Common myeloid progenitor, CD34-positive (primary cell): ENCODE measurements at regions not wholly inside any gene's neighbourhood (a gene's known extent, or its start where the extent isn't known, plus 50 kb on each side); places are given as distances from the start of the nearest gene placed in this dataset.

ENCODE experiments used
- CTCF ChIA-PET: fragments of 350-600 bp; sonication (Branson Sonifier 250); formaldehyde crosslinking; loops from one replicate; lab custom pipeline; 2021; ENCODE audit warnings: antibody characterized with exemption; lab: Charles Lee
- POLR2A ChIA-PET: fragments of 350-600 bp; sonication (Branson Sonifier 250); formaldehyde crosslinking; loops from one replicate; lab custom pipeline; 2021; ENCODE audit warnings: antibody characterized with exemption; lab: Charles Lee
- DNase-seq, 3 donors: peaks; one replicate each; pipeline versions ENCODE4 v3.0.0 to v3.0.0-alpha.2; 2013
- H3K27ac ChIP-seq, 2 experiments: 1 replicate in 1 of 2; 2 replicates in 1 of 2; pipeline ENCODE4 v1.7.0; 2013; ENCODE audit warnings: inconsistent platforms in 2 of 2, low read length in 2 of 2, mild to moderate bottlenecking in 2 of 2, low read depth in 1 of 2, moderate library complexity in 1 of 2; ENCODE audit not compliant: severe bottlenecking in 2 of 2, insufficient read depth in 1 of 2, poor library complexity in 1 of 2
- H3K27me3 ChIP-seq, 5 experiments: replicated peaks in 2 of 5; 1 replicate in 3 of 5; 2 replicates in 2 of 5; pipeline versions ENCODE4 v1.6.1 to v1.7.0; 2013; ENCODE audit warnings: low read length in 4 of 5, mild to moderate bottlenecking in 2 of 5, moderate library complexity in 2 of 5, inconsistent platforms in 1 of 5; ENCODE audit not compliant: insufficient read depth in 5 of 5, control insufficient read depth in 4 of 5
- H3K36me3 ChIP-seq, 4 experiments: 1 replicate in 2 of 4; 2 replicates in 2 of 4; pipeline versions ENCODE4 v1.6.1 to v1.7.0; 2013; ENCODE audit warnings: low read length in 3 of 4, control low read depth in 1 of 4, mild to moderate bottlenecking in 1 of 4; ENCODE audit not compliant: control insufficient read depth in 4 of 4, insufficient read depth in 4 of 4
- H3K4me1 ChIP-seq, 4 experiments: 1 replicate in 3 of 4; 2 replicates in 1 of 4; pipeline versions ENCODE4 v1.6.1 to v1.7.1; 2013; ENCODE audit warnings: low read length in 3 of 4, mild to moderate bottlenecking in 3 of 4, control low read depth in 1 of 4, inconsistent platforms in 1 of 4, moderate library complexity in 1 of 4; ENCODE audit not compliant: control insufficient read depth in 4 of 4, insufficient read depth in 4 of 4; ENCODE audit errors: control extremely low read depth in 1 of 4
- H3K4me3 ChIP-seq, 7 experiments: 1 replicate in 4 of 7; 2 replicates in 3 of 7; pipeline versions ENCODE4 v1.5.1 to v1.7.0; 2013; ENCODE audit warnings: mild to moderate bottlenecking in 7 of 7, low read length in 6 of 7, moderate library complexity in 6 of 7, inconsistent platforms in 2 of 7, low read depth in 2 of 7, control low read depth in 1 of 7; ENCODE audit not compliant: insufficient read depth in 4 of 7, control insufficient read depth in 1 of 7; ENCODE audit errors: extremely low read depth in 1 of 7
- H3K9me3 ChIP-seq, 5 experiments: 1 replicate in 4 of 5; 2 replicates in 1 of 5; pipeline versions ENCODE4 v1.6.1 to v1.7.1; 2013; ENCODE audit warnings: low read length in 4 of 5, mild to moderate bottlenecking in 2 of 5, inconsistent platforms in 1 of 5, low read depth in 1 of 5, moderate library complexity in 1 of 5; ENCODE audit not compliant: control insufficient read depth in 4 of 5, insufficient read depth in 2 of 5; ENCODE audit errors: control extremely low read depth in 1 of 5
- WGBS: methylation state at CpG from one replicate; pipeline ENCODE4 v1.1.5; 2013; ENCODE audit not compliant: insufficient coverage; 5-methylcytosine and 5-hydroxymethylcytosine counted together

- CTCF ChIA-PET, result no interaction called here
- Histone ChIP-seq H3K4me1 (peaks cover 0 to 3% (median 0%) of the 10 kb centered on the region in 4 experiments), H3K27me3 (peaks cover 0 to 7% (median 0%) of the 10 kb centered on the region in 5 experiments), H3K4me3 (no peak overlapping the region), H3K9me3 (no peaks in the 10 kb centered on the region), H3K27ac (no peak overlapping the region), H3K36me3 (no peaks in the 10 kb centered on the region)
- POLR2A ChIA-PET, result no interaction called here
- peak in 2 of 3 donors; percentile 33 to 46 for DNase-seq
- 100% methylated on average over 3 of the region's 3 CpGs for WGBS
Measured at GRCh38 chrX:39682778-39683177, 415.0 kb downstream of the BCOR start.

GRCh38 chrX:39688219-39688575 is 409.6 kb downstream of the BCOR start:
- ChIA-PET POLR2A (interaction anchor here (0.5 kb wide), 1 partner anchor 10 kb away, joined by 6 read pairs; no protein-coding TSS in a partner anchor), CTCF (no interaction called here)
- DNase-seq, result no peak
- Histone ChIP-seq H3K9me3 (peaks cover 0 to 7% (median 0%) of the 10 kb centered on the region in 5 experiments), H3K4me3 (peak overlapping the region in 4 of 7 experiments; percentile 32 to 65 (median 50)), H3K27ac (no peak overlapping the region), H3K36me3 (no peaks in the 10 kb centered on the region), H3K4me1 (peaks cover 0 to 19% (median 10%) of the 10 kb centered on the region in 4 experiments), H3K27me3 (peaks cover 0 to 41% (median 7%) of the 10 kb centered on the region in 5 experiments)
- 46% methylated on average over 8 of the region's 9 CpGs for WGBS

- Histone ChIP-seq H3K9me3 (peaks cover 0 to 7% (median 0%) of the 10 kb centered on the region in 5 experiments), H3K27me3 (peaks cover 0 to 41% (median 7%) of the 10 kb centered on the region in 5 experiments), H3K27ac (no peak overlapping the region), H3K4me3 (peak overlapping the region; percentile 20 to 65 (median 47)), H3K36me3 (no peaks in the 10 kb centered on the region), H3K4me1 (peaks cover 0 to 19% (median 10%) of the 10 kb centered on the region in 4 experiments)
- CTCF ChIA-PET, result interaction anchor here (1.0 kb wide), 1 partner anchor 210 kb away, joined by 3 read pairs; no protein-coding TSS in a partner anchor
- POLR2A ChIA-PET, result interaction anchor here (0.5 kb wide), 1 partner anchor 11 kb away, joined by 6 read pairs; no protein-coding TSS in a partner anchor
- 21% methylated on average over 69 of the region's 101 CpGs for WGBS
- DNase-seq, result peak in 2 of 3 donors; percentile 42 to 54
Measured at GRCh38 chrX:39688576-39689375, 409.0 kb downstream of the BCOR start.

- WGBS, result 29% methylated on average over 24 of the region's 33 CpGs
- ChIA-PET POLR2A (no interaction called here), CTCF (interaction anchor here (1.0 kb wide), 1 partner anchor 211 kb away, joined by 3 read pairs; no protein-coding TSS in a partner anchor)
- Histone ChIP-seq H3K36me3 (no peaks in the 10 kb centered on the region), H3K9me3 (peaks cover 0 to 7% (median 0%) of the 10 kb centered on the region in 5 experiments), H3K4me1 (peaks cover 0 to 19% (median 10%) of the 10 kb centered on the region in 4 experiments), H3K4me3 (peak overlapping the region in 6 of 7 experiments; percentile 32 to 65 (median 48)), H3K27ac (no peak overlapping the region), H3K27me3 (peaks cover 0 to 41% (median 7%) of the 10 kb centered on the region in 5 experiments)
- DNase-seq, result peak in 2 of 3 donors; percentile 13 to 29
Measured at GRCh38 chrX:39689376-39690104, 408.2 kb downstream of the BCOR start.

GRCh38 chrX:39690541-39691415 is 407.0 kb downstream of the BCOR start:
- H3K9me3 ChIP-seq, result peaks cover 0 to 7% (median 0%) of the 10 kb centered on the region in 5 experiments
- H3K36me3 ChIP-seq, result no peaks in the 10 kb centered on the region
- no peak for DNase-seq
- no peak overlapping the region for H3K4me3 ChIP-seq
- peaks cover 0 to 41% (median 7%) of the 10 kb centered on the region in 5 experiments for H3K27me3 ChIP-seq
- no peak overlapping the region for H3K27ac ChIP-seq
- POLR2A ChIA-PET, result interaction anchor here (0.6 kb wide), 1 partner anchor 19 kb away, joined by 3 read pairs; no protein-coding TSS in a partner anchor
- CTCF ChIA-PET, result no interaction called here
- peaks cover 0 to 19% (median 10%) of the 10 kb centered on the region in 4 experiments for H3K4me1 ChIP-seq
- WGBS, result 87% methylated on average over 10 of the region's 13 CpGs

- POLR2A ChIA-PET, result no interaction called here
- CTCF ChIA-PET, result no interaction called here
Measured at GRCh38 chrX:39691724-39692123, 406.0 kb downstream of the BCOR start.

More at GRCh38 chrX:39691724-39692123, 406.0 kb downstream of the BCOR start:
- Histone ChIP-seq H3K27me3 (peaks cover 0 to 41% (median 7%) of the 10 kb centered on the region in 5 experiments), H3K36me3 (no peaks in the 10 kb centered on the region), H3K27ac (no peak overlapping the region), H3K9me3 (peaks cover 0 to 13% (median 3%) of the 10 kb centered on the region in 5 experiments), H3K4me3 (no peak overlapping the region), H3K4me1 (peaks cover 0 to 19% (median 10%) of the 10 kb centered on the region in 4 experiments)
- 91% methylated on average over 2 of the region's 3 CpGs for WGBS
- no peak for DNase-seq
